Colonic mucosa (tissue), 4 donors: ENCODE measurements at regions not wholly inside any gene's neighbourhood (a gene's known extent, or its start where the extent isn't known, plus 50 kb on each side); places are given as distances from the start of the nearest gene placed in this dataset.

Source experiments
- DNase-seq: peaks from one replicate; pipeline ENCODE4 v3.0.0-alpha.2; 2020
- H3K27ac ChIP-seq: fragments of 200-600 bp; one replicate; pipeline ENCODE4 v1.8.0; 2021
- H3K27me3 ChIP-seq: fragments of 200-600 bp; one replicate; pipeline ENCODE4 v1.8.0; 2021
- H3K36me3 ChIP-seq: fragments of 200-600 bp; one replicate; pipeline ENCODE4 v1.8.0; 2021
- H3K4me1 ChIP-seq: fragments of 200-600 bp; one replicate; pipeline ENCODE4 v1.8.0; 2021; ENCODE audit warnings: mild to moderate bottlenecking
- H3K4me3 ChIP-seq: fragments of 200-600 bp; one replicate; pipeline ENCODE4 v1.8.0; 2021
- H3K9ac ChIP-seq, 2 donors: one replicate each; pipeline ENCODE4 v1.7.0; 2013; ENCODE audit warnings: control low read depth in 2 of 2, low read depth in 2 of 2, low read length in 2 of 2
- H3K9me3 ChIP-seq: fragments of 200-600 bp; one replicate; pipeline ENCODE4 v1.8.0; 2021
- CTCF ChIP-seq: fragments of 200-600 bp; IDR thresholded peaks from one replicate; pipeline ENCODE4 v1.8.0; 2022; ENCODE audit warnings: antibody characterized with exemption, mild to moderate bottlenecking
- intact Hi-C: fragments of 100-400 bp; cut with DNase I; formaldehyde crosslinking; loops from one replicate; pipeline ENCODE4 v1.14.1; 2022
- donor health status: healthy.
- donor health status: DM: no; HTN: no; CAD: no.
- donor health status: DM: no; HTN: no; CAD: no.

GRCh38 chr5:164893071-164893470, 1387.7 kb downstream of the MAT2B start:
- Histone ChIP-seq H3K9me3 (no peaks in the 10 kb centered on the region), H3K36me3 (no peaks in the 10 kb centered on the region), H3K4me3 (no peak overlapping the region), H3K9ac (no peak overlapping the region), H3K27ac (no peak overlapping the region), H3K27me3 (no peaks in the 10 kb centered on the region), H3K4me1 (no peaks in the 10 kb centered on the region)
- intact Hi-C loops: no loop called here
- TF ChIP-seq CTCF: no peak
- DNase-seq: no peak

- Histone ChIP-seq H3K27ac (no peak overlapping the region), H3K4me1 (no peaks in the 10 kb centered on the region), H3K4me3 (no peak overlapping the region), H3K36me3 (no peaks in the 10 kb centered on the region), H3K9me3 (no peaks in the 10 kb centered on the region), H3K27me3 (no peaks in the 10 kb centered on the region), H3K9ac (no peak overlapping the region)
- TF ChIP-seq CTCF: no peak
- no peak for DNase-seq
- intact Hi-C loops: no loop called here
Measured at GRCh38 chr5:164898705-164899104, 1393.3 kb downstream of the MAT2B start.

GRCh38 chr5:164909673-164910072, 1404.3 kb downstream of the MAT2B start:
- Histone ChIP-seq H3K4me1 (no peaks in the 10 kb centered on the region), H3K4me3 (no peak overlapping the region), H3K9ac (no peak overlapping the region), H3K9me3 (no peaks in the 10 kb centered on the region), H3K27me3 (no peaks in the 10 kb centered on the region), H3K36me3 (no peaks in the 10 kb centered on the region), H3K27ac (no peak overlapping the region)
- no peak for TF ChIP-seq CTCF
- DNase-seq: no peak
- intact Hi-C loops: no loop called here

GRCh38 chr5:164921722-164922121, 1416.3 kb downstream of the MAT2B start:
- no peak for DNase-seq
- Histone ChIP-seq H3K4me3 (no peak overlapping the region), H3K27me3 (no peaks in the 10 kb centered on the region), H3K27ac (no peak overlapping the region), H3K9me3 (no peaks in the 10 kb centered on the region), H3K4me1 (no peaks in the 10 kb centered on the region), H3K36me3 (no peaks in the 10 kb centered on the region), H3K9ac (no peak overlapping the region)
- intact Hi-C loops: no loop called here
- TF ChIP-seq CTCF: no peak

GRCh38 chr5:164934039-164934438, 1428.6 kb downstream of the MAT2B start:
- Histone ChIP-seq H3K9me3 (no peaks in the 10 kb centered on the region), H3K27me3 (no peaks in the 10 kb centered on the region), H3K4me1 (no peaks in the 10 kb centered on the region), H3K36me3 (no peaks in the 10 kb centered on the region), H3K9ac (no peak overlapping the region), H3K27ac (no peak overlapping the region), H3K4me3 (no peak overlapping the region)
- intact Hi-C loops: no loop called here
- no peak for TF ChIP-seq CTCF
- DNase-seq: no peak

GRCh38 chr5:164934561-164934960, 1429.1 kb downstream of the MAT2B start:
- Histone ChIP-seq H3K9me3 (no peaks in the 10 kb centered on the region), H3K36me3 (no peaks in the 10 kb centered on the region), H3K27ac (no peak overlapping the region), H3K4me3 (no peak overlapping the region), H3K27me3 (no peaks in the 10 kb centered on the region), H3K4me1 (no peaks in the 10 kb centered on the region), H3K9ac (no peak overlapping the region)
- intact Hi-C loops: no loop called here
- no peak for DNase-seq
- no peak for TF ChIP-seq CTCF
